Calu3 (cell line): ENCODE measurements at regions not wholly inside any gene's neighbourhood (a gene's known extent, or its start where the extent isn't known, plus 50 kb on each side); places are given as distances from the start of the nearest gene placed in this dataset.
"Not testable (repeated sequence)": the region's sequence is repeated elsewhere in the genome, so short reads cannot be mapped to it uniquely, and the experiment has no call there.

ENCODE experiments used
- BruUV-seq: library from RNA; stranded (reverse); fragments of 400-500 nt; replicated peaks from 2 replicates; lab custom pipeline; 2021; lab: Mats Ljungman, UMichigan
- CTCF ChIA-PET: fragments of 300-600 bp; sonication (Branson Sonifier 250); formaldehyde crosslinking; loops from one replicate; lab custom pipeline; 2022; ENCODE audit warnings: antibody characterized with exemption; lab: Charles Lee
- DNase-seq: peaks from one replicate; pipeline ENCODE4 v3.0.0; 2022
- H3K27ac Mint-ChIP-seq: one replicate; pipeline ENCODE4 v1.8.0; 2022; ENCODE audit warnings: mixed read lengths; ENCODE audit not compliant: unreplicated experiment
- H3K27me3 Mint-ChIP-seq: one replicate; pipeline ENCODE4 v1.8.0; 2022; ENCODE audit warnings: mixed read lengths; ENCODE audit not compliant: unreplicated experiment
- H3K36me3 Mint-ChIP-seq: one replicate; pipeline ENCODE4 v1.8.0; 2022; ENCODE audit warnings: mild to moderate bottlenecking, moderate library complexity, mixed read lengths; ENCODE audit not compliant: insufficient read depth, unreplicated experiment
- H3K4me1 Mint-ChIP-seq: one replicate; pipeline ENCODE4 v1.8.0; 2022; ENCODE audit warnings: mild to moderate bottlenecking, low read depth, mixed read lengths; ENCODE audit not compliant: unreplicated experiment
- H3K4me3 Mint-ChIP-seq: one replicate; pipeline ENCODE4 v1.8.0; 2022; ENCODE audit warnings: mild to moderate bottlenecking, low read depth, moderate library complexity, mixed read lengths; ENCODE audit not compliant: unreplicated experiment
- H3K9me3 Mint-ChIP-seq: one replicate; pipeline ENCODE4 v1.8.0; 2022; ENCODE audit warnings: low read depth, mixed read lengths; ENCODE audit not compliant: unreplicated experiment
- CTCF ChIP-seq: fragments of 200-600 bp; IDR thresholded peaks from one replicate; pipeline ENCODE4 v1.8.0; 2022; ENCODE audit warnings: antibody characterized with exemption; ENCODE audit not compliant: unreplicated experiment
- intact Hi-C: fragments of 100-400 bp; cut with micrococcal nuclease; formaldehyde crosslinking; loops from one replicate; pipeline ENCODE4 v1.10.0; 2022; ENCODE audit not compliant: unreplicated experiment

- Mint-ChIP-seq H3K4me3 (no peak overlapping the region), H3K27me3 (no peaks in the 10 kb centered on the region), H3K4me1 (peaks cover 8% of the 10 kb centered on the region), H3K9me3 (no peaks in the 10 kb centered on the region), H3K27ac (no peak overlapping the region), H3K36me3 (no peaks in the 10 kb centered on the region)
- no peak for TF ChIP-seq CTCF
- BruUV-seq: no TSS peak
- no peak for DNase-seq
- CTCF ChIA-PET: no interaction called here
- intact Hi-C loops: no loop called here
Observed at GRCh38 chr1:109837852-109838570, 72.6 kb upstream of the CSF1 start.

GRCh38 chr1:109835645-109836044, 71.9 kb upstream of the EPS8L3 start:
- H3K36me3 Mint-ChIP-seq, intact Hi-C loops, H3K27ac Mint-ChIP-seq, H3K27me3 Mint-ChIP-seq, BruUV-seq, CTCF ChIA-PET, H3K4me3 Mint-ChIP-seq, DNase-seq, H3K9me3 Mint-ChIP-seq, H3K4me1 Mint-ChIP-seq: not testable (repeated sequence)

GRCh38 chr1:109834951-109835350, 71.2 kb upstream of the EPS8L3 start:
- no peak overlapping the region for H3K27ac Mint-ChIP-seq
- no peaks in the 10 kb centered on the region for H3K36me3 Mint-ChIP-seq
- intact Hi-C loops: no loop called here
- TF ChIP-seq CTCF: no peak
- DNase-seq: no peak
- no peaks in the 10 kb centered on the region for H3K9me3 Mint-ChIP-seq
- no TSS peak for BruUV-seq
- CTCF ChIA-PET: no interaction called here
- H3K4me1 Mint-ChIP-seq: peaks cover 8% of the 10 kb centered on the region
- H3K27me3 Mint-ChIP-seq: no peaks in the 10 kb centered on the region
- H3K4me3 Mint-ChIP-seq: no peak overlapping the region

- H3K4me1 Mint-ChIP-seq: no peaks in the 10 kb centered on the region
- H3K4me3 Mint-ChIP-seq: no peak overlapping the region
- BruUV-seq: no TSS peak
- H3K27me3 Mint-ChIP-seq: no peaks in the 10 kb centered on the region
- CTCF ChIA-PET: no interaction called here
- no peaks in the 10 kb centered on the region for H3K36me3 Mint-ChIP-seq
- no peaks in the 10 kb centered on the region for H3K9me3 Mint-ChIP-seq
- H3K27ac Mint-ChIP-seq: no peak overlapping the region
- no peak for DNase-seq
- no peak for TF ChIP-seq CTCF
- intact Hi-C loops: no loop called here
Observed at GRCh38 chr1:109832945-109833344, 69.2 kb upstream of the EPS8L3 start.

GRCh38 chr1:109828756-109829505, 65.2 kb upstream of the EPS8L3 start:
- CTCF ChIA-PET: no interaction called here

More at GRCh38 chr1:109828756-109829505, 65.2 kb upstream of the EPS8L3 start:
- intact Hi-C loops: no loop called here
- H3K4me1 Mint-ChIP-seq: peaks cover 8% of the 10 kb centered on the region
- no peaks in the 10 kb centered on the region for H3K9me3 Mint-ChIP-seq
- TF ChIP-seq CTCF: no peak
- H3K36me3 Mint-ChIP-seq: no peaks in the 10 kb centered on the region
- H3K27me3 Mint-ChIP-seq: no peaks in the 10 kb centered on the region
- no peak overlapping the region for H3K4me3 Mint-ChIP-seq
- no TSS peak for BruUV-seq
- no peak for DNase-seq
- H3K27ac Mint-ChIP-seq: no peak overlapping the region
